ENCODE measurements at regions not wholly inside any gene's neighbourhood (a gene's known extent, or its start where the extent isn't known, plus 50 kb on each side); places are given as distances from the start of the nearest gene placed in this dataset.

DNA sequence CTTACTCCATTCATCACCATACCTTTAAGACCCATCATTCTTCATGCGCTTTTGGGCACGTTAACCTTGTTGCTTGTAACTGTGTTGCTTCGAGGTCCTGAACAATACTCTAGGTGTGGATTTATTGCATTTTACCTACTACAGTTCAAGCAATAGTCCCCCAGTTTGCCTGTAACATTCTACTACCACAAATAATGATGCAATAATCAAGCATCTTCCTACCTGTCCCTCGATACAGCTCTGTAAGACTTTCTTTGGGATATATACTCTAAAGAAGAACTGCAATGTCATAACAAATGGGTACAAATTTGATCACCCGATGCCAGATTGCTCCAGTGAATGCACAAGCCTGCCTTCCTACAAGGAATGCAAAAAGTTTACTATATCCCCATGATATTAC, 1342.6 kb upstream of the GJE1 start:
- DNase-seq: no peak
- Histone ChIP-seq H3K27ac (ENCODE audit: low read depth, low read length) (no peak overlapping the region), H3K4me1 (ENCODE audit: control insufficient read depth, insufficient read depth, low read length) (no peaks in the 10 kb centered on the region), H3K9ac (ENCODE audit: extremely low read depth, low read length, poor library complexity, severe bottlenecking) (no peak overlapping the region), H3K9me3 (ENCODE audit: control insufficient read depth, low read length) (no peaks in the 10 kb centered on the region), H3K4me3 (ENCODE audit: low read length) (no peak overlapping the region), H3K36me3 (ENCODE audit: control insufficient read depth, insufficient read depth, low read length) (no peaks in the 10 kb centered on the region), H3K27me3 (ENCODE audit: control insufficient read depth, insufficient read depth, low read length, poor library complexity, severe bottlenecking) (no peaks in the 10 kb centered on the region)
- Mint-ChIP-seq H3K27me3 (ENCODE audit: insufficient read depth) (no peaks in the 10 kb centered on the region), H3K27ac (no peak overlapping the region), H3K9me3 (no peaks in the 10 kb centered on the region), H3K4me1 (no peaks in the 10 kb centered on the region), H3K4me3 (no peak overlapping the region), H3K36me3 (ENCODE audit: low read depth) (no peaks in the 10 kb centered on the region)
- TF ChIP-seq, protein P1, sequence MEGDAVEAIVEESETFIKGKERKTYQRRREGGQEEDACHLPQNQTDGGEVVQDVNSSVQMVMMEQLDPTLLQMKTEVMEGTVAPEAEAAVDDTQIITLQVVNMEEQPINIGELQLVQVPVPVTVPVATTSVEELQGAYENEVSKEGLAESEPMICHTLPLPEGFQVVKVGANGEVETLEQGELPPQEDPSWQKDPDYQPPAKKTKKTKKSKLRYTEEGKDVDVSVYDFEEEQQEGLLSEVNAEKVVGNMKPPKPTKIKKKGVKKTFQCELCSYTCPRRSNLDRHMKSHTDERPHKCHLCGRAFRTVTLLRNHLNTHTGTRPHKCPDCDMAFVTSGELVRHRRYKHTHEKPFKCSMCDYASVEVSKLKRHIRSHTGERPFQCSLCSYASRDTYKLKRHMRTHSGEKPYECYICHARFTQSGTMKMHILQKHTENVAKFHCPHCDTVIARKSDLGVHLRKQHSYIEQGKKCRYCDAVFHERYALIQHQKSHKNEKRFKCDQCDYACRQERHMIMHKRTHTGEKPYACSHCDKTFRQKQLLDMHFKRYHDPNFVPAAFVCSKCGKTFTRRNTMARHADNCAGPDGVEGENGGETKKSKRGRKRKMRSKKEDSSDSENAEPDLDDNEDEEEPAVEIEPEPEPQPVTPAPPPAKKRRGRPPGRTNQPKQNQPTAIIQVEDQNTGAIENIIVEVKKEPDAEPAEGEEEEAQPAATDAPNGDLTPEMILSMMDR (conservative IDR thresholded peaks at IDR 0.05): no peak
- WGBS, 2 experiments (ENCODE audit: insufficient coverage in 1 of 2, insufficient read length in 1 of 2): 96 to 97% methylated on average over 4 to 5 of the region's 5 CpGs

- Mint-ChIP-seq H3K36me3 (ENCODE audit: low read depth) (no peaks in the 10 kb centered on the region), H3K4me3 (no peak overlapping the region), H3K4me1 (no peaks in the 10 kb centered on the region), H3K9me3 (no peaks in the 10 kb centered on the region), H3K27ac (no peak overlapping the region), H3K27me3 (ENCODE audit: insufficient read depth) (no peaks in the 10 kb centered on the region)
- DNase-seq: no peak
- TF ChIP-seq, protein P1 (conservative IDR thresholded peaks at IDR 0.05): no peak
- no peaks in the 10 kb centered on the region for H3K9me3 ChIP-seq (ENCODE audit: control insufficient read depth, low read length)
- H3K36me3 ChIP-seq (ENCODE audit: control insufficient read depth, insufficient read depth, low read length): no peaks in the 10 kb centered on the region
- H3K4me3 ChIP-seq (ENCODE audit: low read length): no peak overlapping the region
- no peak overlapping the region for H3K27ac ChIP-seq (ENCODE audit: low read depth, low read length)
- no peaks in the 10 kb centered on the region for H3K4me1 ChIP-seq (ENCODE audit: control insufficient read depth, insufficient read depth, low read length)
- WGBS, 2 experiments (ENCODE audit: insufficient coverage in 1 of 2, insufficient read length in 1 of 2): 86 to 100% methylated on average over 1 of the region's 1 CpG
- H3K27me3 ChIP-seq (ENCODE audit: control insufficient read depth, insufficient read depth, low read length, poor library complexity, severe bottlenecking): no peaks in the 10 kb centered on the region
- no peak overlapping the region for H3K9ac ChIP-seq (ENCODE audit: extremely low read depth, low read length, poor library complexity, severe bottlenecking)
Observed at GRCh38 chr6:140789466-140789865, 1343.3 kb upstream of the GJE1 start.

DNA sequence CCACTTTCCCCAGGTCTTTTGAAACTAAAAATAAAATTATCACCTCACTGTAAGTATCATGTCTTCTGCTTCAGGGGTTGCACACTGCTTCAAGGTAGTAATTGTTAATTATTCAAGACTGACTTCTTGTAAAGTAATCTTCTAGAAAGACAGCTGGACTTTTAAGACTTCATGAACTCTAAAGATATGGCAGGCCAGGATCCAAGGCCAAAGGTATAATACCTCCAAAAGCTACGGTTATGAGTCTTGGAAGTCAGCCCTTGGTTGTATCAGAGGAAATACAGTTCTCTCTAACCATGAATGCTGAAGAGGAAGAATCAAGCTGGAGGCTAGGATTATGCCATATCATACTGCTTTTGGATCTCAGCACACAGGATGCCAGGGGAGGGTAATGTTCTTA, 1346.8 kb upstream of the GJE1 start:
- DNase-seq: no peak
- WGBS, 2 experiments (ENCODE audit: insufficient coverage in 1 of 2, insufficient read length in 1 of 2): 93 to 100% methylated on average over 1 of the region's 1 CpG
- no peak overlapping the region for H3K27ac ChIP-seq (ENCODE audit: low read depth, low read length)
- TF ChIP-seq, protein P1 (conservative IDR thresholded peaks at IDR 0.05): no peak
- no peak overlapping the region for H3K9ac ChIP-seq (ENCODE audit: extremely low read depth, low read length, poor library complexity, severe bottlenecking)
- no peak overlapping the region for H3K4me3 ChIP-seq (ENCODE audit: low read length)
- Mint-ChIP-seq H3K27me3 (ENCODE audit: insufficient read depth) (no peaks in the 10 kb centered on the region), H3K4me1 (no peaks in the 10 kb centered on the region), H3K27ac (no peak overlapping the region), H3K9me3 (no peaks in the 10 kb centered on the region), H3K4me3 (no peak overlapping the region), H3K36me3 (ENCODE audit: low read depth) (no peaks in the 10 kb centered on the region)
- no peaks in the 10 kb centered on the region for H3K27me3 ChIP-seq (ENCODE audit: control insufficient read depth, insufficient read depth, low read length, poor library complexity, severe bottlenecking)
- H3K36me3 ChIP-seq (ENCODE audit: control insufficient read depth, insufficient read depth, low read length): no peaks in the 10 kb centered on the region
- H3K4me1 ChIP-seq (ENCODE audit: control insufficient read depth, insufficient read depth, low read length): no peaks in the 10 kb centered on the region
- no peaks in the 10 kb centered on the region for H3K9me3 ChIP-seq (ENCODE audit: control insufficient read depth, low read length)

All from endodermal cell (in vitro differentiated cells).